GM21367 (cell line): ENCODE measurements at regions not wholly inside any gene's neighbourhood (a gene's known extent, or its start where the extent isn't known, plus 50 kb on each side); places are given as distances from the start of the nearest gene placed in this dataset.
"Not testable (repeated sequence)": the region's sequence is repeated elsewhere in the genome, so short reads cannot be mapped to it uniquely, and the experiment has no call there.

Experiments
- ATAC-seq: cut with Tn5 transposase; IDR thresholded peaks from one replicate; pipeline ENCODE4 v1.9.1; 2021; ENCODE audit not compliant: unreplicated experiment

DNA sequence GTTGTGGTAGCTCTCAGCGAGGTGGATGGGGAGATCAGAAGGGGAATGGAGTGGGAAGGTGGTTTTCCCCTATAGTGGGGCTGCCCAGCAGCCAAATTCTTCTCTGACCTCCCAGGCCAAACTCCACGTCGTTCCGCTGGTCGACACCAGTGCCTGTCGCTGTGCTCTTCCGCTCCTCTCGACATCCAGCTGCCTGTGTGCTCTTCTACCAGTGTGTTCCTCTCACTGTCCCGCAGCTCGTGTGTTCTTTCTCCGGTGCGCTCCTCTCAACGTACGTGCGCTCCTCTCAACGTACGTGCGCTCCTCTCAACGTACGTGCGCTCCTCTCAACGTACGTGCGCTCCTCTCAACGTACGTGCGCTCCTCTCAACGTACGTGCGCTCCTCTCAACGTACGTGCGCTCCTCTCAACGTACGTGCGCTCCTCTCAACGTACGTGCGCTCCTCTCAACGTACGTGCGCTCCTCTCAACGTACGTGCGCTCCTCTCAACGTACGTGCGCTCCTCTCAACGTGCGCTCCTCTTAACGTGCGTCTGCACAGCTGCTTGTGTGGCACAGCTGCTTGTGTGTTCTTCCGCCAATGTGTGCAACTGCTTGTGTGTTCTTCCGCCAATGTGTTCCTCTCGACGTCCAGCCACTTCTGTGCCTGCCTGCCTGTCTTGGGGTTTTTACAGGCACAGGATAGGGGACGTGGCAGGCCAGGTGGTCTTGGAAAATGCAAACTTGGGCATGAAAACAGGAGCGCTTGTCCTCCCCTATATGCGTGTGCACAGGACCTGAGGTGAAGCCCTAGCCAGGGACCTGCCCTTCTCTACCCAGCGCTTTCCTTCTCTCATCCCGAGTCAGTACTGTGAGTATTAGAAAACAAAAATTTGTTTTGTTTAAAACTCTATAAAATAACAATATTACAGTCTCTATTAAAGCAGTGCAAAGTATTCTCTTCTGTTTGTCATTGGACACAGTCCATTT lies 991.1 kb downstream of the GBE1 start:
- no peak for ATAC-seq

DNA sequence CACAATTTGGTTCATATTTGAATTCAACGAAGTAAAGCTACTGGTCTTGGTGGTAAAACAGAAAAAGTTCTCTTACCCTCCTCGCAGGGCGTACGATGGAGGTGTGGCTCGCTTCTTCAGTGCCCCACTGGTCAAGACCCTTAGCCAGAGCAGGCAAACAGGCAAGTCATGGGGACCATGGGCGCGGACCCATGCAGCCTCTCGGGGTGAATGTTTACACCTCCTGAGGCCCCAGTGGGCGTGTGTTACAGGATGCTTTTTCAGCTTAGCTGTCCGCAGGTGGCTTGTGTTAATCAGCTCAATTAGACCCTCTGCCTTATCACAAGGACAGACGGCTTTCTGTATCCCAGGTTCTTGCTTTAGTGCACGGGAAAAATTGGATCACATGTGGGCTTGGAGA lies 991.8 kb downstream of the GBE1 start:
- ATAC-seq, result no peak

DNA sequence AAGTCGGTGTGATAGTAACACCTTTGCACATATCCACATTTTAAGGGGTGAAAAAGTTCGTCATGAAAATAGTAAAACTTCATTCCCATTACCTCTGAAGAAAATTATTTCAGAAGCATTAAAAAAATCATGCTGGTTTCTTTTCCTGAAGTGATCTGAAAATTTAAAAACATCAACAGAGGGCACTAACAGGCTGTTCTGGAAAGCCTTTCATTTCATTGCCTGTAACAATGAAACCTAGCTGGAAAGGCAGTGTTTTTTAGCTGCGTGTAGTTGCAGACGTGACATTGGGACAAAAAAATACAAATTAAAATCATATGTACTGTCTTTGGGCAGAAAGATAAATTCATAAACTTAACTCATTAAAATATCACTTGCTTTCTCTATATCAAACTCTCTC lies 993.8 kb downstream of the GBE1 start:
- ATAC-seq, result no peak

DNA sequence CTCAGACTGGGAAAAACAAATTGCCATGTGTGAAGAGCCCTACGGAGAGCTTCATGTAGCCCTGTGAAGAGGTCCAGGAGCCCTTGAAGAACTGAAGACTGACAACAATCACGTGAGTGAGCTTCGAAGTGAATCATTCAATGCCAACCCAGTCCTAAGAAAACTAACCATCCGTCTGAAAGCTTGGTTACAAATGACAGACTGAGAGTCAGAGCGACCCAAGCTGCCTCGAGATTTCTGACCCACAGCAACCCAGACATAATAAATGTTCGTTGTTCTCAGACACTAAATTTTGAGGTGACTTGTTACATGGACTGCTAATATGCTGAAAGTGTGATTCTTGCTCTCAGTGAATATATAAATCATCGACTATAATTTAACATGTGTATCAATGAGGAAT lies 987.2 kb upstream of the ROBO1 start:
- no peak for ATAC-seq

DNA sequence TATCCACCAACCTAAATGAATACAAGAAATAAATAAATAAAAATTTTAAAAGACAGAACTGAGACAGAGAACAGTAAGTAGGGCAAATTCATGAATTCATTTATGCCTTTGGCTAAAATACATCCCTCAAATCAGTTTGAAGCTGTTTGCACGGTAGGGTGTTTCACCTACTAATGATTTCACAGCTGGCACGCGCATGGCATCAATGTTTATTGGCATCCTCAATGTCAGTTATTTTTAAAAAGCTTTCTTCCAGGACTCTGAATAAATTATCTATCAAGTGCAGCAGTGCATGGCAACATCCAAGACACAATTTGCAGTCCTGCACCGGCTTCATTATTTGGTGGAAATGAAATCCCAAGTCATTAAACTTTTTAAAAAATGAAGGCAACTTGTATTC lies 985.2 kb upstream of the ROBO1 start:
- no peak for ATAC-seq

DNA sequence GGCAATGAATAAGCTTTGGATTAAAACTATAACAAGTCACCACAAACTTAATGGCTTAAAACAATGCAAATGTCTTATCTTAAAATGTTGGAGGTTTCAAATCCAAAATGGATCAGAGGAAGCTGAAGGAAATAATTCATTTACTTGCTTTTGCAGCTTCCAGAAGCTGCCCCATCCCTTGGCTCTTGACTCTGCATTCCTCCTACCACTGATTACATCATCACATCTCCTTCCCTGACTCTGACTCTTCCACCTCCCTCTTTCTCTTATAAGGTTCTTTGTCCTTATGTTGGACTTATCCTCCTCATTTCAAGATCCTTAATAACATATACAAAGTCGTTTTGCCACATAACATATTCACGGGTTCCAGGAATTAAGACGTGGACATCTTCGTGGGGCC lies 982.8 kb upstream of the ROBO1 start:
- ATAC-seq, result no peak

DNA sequence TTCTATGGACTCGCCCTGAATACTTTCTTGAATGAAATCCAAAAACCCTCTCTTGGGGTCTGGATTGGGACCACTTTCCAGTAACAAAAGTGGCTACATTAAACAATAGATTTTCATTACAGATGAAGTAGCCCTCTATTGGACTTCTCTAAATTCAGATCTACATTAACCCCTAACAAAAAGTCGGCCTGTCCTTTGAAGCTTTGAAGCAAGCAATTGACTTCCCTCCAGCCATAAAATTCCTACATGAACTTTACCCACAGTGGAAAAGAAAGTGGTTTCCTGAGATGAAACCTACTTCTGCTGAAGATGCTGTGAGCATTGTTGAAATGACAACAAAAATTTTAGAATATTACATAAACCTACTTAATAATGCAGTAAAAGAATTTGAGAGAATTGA lies 967.1 kb upstream of the ROBO1 start:
- ATAC-seq, result no peak

DNA sequence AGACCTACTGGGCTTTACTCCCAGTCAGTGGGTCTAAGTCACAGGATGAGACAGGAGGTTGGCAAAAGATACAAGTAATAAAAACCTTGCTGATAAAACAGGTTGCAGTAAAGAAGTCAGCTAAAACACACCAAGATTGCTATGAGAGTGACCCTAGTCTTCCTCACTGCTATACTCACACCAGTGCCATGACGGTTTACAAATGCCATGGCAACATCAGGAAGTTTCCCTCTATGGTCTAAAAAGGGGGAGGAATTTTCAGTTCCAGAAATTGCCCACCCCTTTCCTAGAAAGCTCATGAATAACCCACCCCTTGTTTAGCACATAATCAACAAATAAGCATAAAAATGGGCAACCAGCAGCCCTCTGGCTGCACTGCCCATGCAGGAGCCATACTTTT lies 966.7 kb upstream of the ROBO1 start:
- ATAC-seq, result no peak

DNA sequence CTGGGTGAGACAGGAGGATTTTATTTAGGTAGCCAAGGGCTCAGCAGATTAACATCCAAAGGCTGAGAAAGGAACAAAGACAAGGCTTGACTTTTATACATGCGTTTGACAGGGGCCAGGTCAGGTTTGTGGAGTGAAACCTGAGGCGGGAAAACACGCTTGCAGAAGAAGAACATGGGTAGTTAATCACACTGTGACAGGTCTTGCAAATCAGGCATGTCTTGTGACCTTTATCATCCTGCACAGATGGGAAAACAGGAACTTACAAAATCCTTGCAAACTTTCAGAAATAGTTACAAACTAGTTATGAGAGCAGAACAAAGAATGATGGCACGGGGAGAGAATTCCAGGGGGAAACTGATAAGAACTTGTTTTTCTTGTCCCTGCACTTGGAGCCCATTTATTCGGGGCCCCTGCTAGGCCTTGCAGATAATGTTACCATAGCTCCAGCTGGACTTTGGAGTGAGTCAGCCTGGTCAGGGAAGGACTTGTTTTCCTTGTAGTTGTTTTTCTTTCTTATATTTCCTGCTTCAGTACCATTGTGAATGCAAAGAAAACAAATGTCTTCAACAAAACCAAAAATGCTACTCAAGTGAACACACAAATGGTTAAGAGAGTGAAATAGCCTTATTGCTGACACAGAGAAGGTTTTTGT lies 965.9 kb upstream of the ROBO1 start:
- no peak for ATAC-seq

DNA sequence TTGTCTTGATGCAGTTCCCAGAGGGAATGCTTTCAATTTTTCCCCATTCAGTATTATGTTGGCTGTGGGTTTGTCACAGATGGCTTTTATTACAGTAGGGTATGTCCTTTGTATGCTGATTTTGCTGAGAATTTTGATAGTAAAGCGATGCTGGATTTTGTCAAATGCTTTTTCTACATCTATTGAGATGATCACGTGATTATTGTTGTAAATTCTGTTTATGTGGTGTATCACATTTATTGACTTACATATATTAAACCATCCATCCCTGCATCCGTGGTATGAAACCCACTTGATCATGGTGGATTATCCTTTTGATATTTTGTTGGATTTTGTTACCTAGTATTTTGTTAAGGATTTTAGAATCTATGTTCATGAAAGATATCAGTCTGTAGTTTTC lies 959.8 kb upstream of the ROBO1 start:
- ATAC-seq, result not testable (repeated sequence)

DNA sequence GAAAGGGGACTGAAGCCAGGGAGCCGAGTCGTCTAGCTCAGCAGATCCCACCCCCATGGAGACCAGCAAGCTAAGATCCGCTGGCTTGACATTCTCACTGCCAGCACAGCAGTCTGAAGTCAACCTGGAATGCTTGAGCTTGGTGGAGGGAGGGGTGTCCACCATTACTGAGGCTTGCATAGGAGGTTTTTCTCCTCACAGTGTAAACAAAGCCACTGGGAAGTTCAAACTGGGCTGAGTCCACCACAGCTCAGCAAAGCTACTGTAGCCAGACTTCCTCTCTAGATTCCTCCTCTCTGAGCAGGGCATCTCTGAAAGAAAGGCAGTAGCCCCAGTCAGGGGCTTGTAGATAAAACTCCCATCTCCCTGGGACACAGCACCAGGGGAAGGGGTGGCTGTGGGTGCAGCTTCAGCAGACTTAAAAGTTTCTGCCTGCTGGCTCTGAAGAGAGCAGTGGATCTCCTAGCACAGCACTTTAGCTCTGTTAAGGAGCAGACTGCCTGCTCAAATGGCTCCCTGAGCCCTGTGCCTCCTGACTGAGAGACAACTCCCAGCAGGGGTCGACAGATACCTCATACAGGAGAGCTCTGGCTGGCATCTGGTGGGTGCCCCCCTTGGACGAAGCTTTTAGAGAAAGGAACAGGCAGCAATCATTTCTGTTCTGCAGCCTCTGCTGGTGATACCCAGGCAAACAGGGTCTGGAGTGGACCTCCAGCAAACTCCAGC lies 942.0 kb upstream of the ROBO1 start:
- not testable (repeated sequence) for ATAC-seq

DNA sequence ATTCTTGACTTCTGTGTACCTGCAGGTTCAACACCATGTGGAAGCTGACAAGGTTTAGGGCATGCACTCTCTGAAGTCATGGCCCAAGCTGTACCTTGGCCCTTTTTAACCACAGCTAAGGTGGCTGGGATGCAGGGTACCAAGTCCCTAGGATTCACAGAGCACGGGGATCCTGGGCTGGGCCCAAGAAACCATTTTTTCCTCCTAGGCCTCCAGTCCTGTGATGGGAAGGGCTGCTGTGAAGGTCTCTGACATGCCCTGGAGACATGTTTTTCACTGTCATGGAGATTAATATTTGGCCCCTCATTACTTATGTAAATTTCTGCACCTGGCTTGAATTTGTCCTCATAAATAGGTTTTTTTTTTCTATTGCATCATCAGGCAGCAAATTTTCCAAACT lies 937.5 kb upstream of the ROBO1 start:
- ATAC-seq, result no peak

DNA sequence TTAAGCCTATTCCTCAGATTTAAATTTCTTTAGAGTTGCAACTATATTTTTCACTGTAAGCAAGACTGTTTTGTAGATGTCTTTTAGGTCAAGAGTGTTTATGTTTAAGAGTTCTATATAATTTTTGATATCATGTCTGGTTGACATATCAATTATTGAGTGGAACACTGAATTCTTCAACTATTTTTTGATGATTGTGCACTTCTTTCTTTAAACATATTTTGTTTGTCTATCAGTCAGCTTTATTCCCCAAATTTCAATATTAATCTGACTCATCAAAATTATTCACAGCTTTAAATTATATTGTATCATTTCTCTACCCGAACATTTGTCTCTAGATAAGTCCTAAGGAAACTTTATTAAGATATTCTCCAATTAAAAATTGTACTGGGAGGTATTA lies 933.6 kb upstream of the ROBO1 start:
- ATAC-seq, result no peak

DNA sequence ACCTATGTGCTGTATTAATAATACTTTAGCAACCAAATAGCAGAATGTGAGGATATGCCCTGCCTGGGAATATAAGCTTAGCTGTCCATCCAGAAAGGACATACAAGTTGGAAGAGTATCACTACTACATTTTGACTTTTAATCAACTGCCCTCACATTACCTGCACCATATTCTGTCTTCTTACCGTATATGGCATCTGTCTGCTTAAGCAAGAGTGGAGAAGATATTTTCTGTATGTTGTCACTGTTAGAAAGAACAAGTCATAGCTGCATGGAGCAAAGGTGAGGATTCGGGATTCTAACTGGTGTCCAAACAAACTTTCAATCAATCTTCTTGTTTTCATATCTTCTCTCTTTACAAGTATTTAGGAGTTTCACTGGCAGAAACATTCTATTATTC lies 929.5 kb upstream of the ROBO1 start:
- ATAC-seq, result no peak

DNA sequence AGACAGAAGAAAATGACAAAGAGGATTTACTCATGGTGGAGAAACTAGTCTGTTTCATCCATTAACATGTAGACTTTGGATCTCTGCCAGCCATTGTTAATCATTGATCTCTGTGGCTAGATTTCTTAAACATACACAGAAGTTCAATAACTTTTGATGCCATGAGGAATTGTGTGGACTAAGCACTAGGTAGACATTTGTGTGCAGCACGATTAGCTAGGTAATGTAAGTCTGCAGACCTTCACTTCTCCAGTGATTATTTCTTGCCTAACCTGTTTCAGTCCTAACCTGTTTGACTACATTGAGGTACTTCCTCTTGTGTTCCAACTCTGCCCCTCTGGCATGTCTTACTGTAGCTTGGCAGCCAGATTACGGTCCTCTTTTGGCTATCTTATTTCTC lies 928.5 kb upstream of the ROBO1 start:
- ATAC-seq, result no peak

DNA sequence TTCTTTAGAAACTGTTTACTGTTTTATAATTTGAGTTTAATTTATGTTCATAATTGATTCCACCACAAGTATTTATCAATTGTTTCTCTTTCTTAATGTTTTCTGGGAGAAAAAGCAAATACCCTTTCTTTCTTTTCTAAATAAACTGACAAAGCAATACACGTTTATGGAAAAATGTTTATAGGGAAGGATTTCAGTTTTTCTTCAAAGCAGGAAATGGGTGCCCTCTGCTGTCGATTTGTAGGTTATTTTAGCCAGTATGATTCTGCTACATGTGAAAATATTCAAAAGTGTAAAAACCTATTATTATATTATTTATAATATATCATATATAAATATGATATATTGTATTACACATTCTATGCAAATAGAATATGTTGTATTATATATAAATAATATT lies 921.0 kb upstream of the ROBO1 start:
- ATAC-seq, result no peak

DNA sequence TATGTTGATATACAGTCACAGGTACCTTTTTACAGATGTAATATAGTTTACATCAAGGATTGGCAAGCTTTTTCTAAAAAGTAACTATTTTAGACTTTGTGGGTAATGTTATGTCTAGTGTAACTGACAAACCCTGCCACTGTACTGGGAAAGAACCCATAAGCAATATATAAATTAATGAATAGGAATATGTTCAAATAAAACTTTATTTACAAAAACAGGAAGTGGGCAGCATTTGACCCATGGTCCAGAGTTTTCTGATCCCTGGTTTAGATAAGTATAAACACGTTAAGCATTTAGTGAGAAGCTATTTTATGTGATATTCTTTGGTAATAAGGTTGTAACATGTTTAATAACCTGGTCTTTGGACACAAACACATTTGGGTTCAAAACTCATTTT lies 915.2 kb upstream of the ROBO1 start:
- no peak for ATAC-seq

DNA sequence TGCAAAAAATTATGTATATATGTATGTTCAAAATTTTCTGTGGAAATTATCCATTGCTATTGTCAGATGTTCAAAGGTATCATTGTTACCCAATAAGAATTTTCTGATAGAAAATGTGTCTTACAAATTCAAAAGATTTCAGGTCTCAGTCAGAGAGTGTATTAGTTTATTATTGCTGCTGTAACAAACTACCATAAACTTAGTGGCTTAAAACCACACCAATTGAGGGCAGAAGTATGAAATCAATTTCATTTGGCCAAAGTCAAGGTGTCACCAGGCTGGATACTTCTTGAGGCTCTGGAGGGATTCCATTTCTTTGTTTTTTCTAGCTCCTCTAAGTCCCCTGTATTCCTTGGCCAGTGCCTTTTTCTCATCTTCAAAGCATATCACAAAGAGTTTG lies 914.4 kb upstream of the ROBO1 start:
- no peak for ATAC-seq

DNA sequence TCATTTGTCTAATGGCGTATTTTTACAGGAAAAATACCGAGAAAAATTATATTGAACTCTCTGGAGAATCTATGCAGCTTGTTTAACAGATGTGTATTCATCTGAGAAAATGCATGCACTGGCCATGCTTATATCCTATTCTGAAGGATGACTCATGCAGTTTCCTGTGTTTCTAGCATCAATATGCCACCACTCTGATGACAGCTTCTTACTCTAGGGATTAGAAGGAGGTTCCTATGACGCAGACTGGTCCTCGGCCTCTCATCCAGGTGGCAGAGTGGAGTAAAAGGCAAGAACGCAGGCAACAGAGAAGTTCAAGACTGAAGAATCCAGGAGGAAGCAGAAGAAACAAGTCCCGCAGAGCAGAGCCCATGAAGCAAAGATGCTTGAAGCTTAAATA lies 910.0 kb upstream of the ROBO1 start:
- ATAC-seq, result no peak

DNA sequence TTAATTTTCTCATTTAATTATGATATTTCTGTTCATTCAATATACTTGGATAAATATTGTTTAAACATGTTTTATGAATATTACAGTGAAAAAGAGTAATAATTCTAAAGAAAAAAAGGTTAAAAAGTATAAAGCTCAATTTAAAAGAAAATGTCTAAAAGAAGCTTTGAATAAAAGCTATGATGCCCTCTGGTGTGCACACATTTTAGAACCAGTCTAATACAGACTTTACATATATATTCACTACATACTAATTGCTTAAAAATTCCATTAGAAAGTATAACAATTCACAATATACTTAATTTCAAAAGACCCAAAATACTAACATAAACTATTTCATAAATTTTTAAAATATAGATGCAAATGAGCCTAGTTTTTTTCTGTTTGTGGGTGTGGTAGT lies 909.1 kb upstream of the ROBO1 start:
- ATAC-seq, result no peak

DNA sequence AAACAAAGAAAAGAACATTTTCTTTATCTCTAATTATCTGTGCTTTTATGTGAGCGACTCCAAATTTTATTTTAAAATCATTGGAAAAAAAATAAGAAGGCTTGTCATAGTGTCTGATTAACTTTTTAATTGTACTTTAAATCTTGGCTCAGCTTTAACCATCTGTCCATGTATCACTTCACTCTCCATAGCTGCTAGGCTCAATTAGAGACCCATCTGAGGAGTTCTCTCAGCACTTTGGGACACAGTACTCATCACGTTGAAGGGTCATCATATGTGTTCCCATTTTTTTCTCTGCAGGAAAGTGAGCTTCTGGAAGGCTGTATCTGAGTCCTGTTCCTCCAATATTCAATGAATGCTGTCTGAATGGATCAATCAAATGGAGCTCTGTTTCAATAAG lies 908.5 kb upstream of the ROBO1 start:
- no peak for ATAC-seq

DNA sequence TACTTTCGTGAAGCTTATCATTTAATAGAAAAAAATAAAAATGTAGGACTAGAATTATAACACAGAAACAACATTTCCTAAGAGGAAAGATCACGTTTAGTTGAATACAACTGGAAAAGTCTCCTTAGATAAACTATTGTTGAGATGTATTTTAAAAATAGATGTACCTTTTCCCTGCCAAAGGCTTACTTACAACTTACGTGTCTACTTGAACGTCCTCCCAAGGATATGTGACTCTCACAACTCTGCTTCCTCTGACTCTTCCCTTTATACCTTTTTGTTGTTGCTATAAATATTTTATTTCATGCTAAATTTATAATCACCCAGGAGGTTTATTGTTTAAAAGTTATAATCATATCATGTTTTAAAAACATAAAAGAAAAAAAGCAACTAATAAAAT lies 908.0 kb upstream of the ROBO1 start:
- ATAC-seq, result no peak
